ENCODE measurements at regions not wholly inside any gene's neighbourhood (a gene's known extent, or its start where the extent isn't known, plus 50 kb on each side); places are given as distances from the start of the nearest gene placed in this dataset.

DNA sequence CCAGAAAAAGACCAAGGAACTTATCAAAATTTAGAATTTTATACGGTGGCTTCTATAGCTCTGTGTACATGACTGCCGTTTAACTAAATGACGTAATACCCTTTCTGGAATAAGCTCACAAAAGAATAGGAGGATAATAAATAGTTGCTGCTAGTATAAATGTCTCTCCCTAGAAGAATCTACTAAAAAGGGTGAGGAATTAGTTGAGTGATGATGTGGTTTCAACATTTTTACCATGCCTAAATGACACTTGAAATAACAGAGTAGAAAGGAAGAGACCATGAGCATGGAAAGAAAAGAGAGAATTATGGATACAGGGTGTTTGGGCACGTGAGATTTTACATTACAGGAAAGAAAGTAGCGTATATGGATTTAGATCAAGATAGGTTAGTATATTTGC, 231.1 kb downstream of the ARAP2 start:
- no peaks in the 10 kb centered on the region for H3K9me3 ChIP-seq
- WGBS, 2 donors = 89 to 90% methylated on average over 5 of the region's 5 CpGs
- H3K27me3 ChIP-seq = no peaks in the 10 kb centered on the region
- no peak overlapping the region for H3K4me3 ChIP-seq
- no peak for DNase-seq
- intact Hi-C loops (cut with DNase I; ENCODE audit: low total_unique reads) = no loop called here
- no peaks in the 10 kb centered on the region for H3K36me3 ChIP-seq (ENCODE audit: low read depth, missing control alignments)
- no peak for TF ChIP-seq POLR2A (IDR thresholded peaks at IDR 0.05)
- TF ChIP-seq, protein P1, sequence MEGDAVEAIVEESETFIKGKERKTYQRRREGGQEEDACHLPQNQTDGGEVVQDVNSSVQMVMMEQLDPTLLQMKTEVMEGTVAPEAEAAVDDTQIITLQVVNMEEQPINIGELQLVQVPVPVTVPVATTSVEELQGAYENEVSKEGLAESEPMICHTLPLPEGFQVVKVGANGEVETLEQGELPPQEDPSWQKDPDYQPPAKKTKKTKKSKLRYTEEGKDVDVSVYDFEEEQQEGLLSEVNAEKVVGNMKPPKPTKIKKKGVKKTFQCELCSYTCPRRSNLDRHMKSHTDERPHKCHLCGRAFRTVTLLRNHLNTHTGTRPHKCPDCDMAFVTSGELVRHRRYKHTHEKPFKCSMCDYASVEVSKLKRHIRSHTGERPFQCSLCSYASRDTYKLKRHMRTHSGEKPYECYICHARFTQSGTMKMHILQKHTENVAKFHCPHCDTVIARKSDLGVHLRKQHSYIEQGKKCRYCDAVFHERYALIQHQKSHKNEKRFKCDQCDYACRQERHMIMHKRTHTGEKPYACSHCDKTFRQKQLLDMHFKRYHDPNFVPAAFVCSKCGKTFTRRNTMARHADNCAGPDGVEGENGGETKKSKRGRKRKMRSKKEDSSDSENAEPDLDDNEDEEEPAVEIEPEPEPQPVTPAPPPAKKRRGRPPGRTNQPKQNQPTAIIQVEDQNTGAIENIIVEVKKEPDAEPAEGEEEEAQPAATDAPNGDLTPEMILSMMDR (IDR thresholded peaks at IDR 0.05) = no peak
- no peaks in the 10 kb centered on the region for H3K4me1 ChIP-seq
- H3K27ac ChIP-seq = no peak overlapping the region

Small RNAs in the stretch of these regions (small RNA-seq; reads per million reads assigned to genes)
- gene AC097535.2 (0 reads per million in 2 donors), gene RF01210 (0 reads per million in 2 donors), gene RNU6-573P (0 reads per million in 2 donors)
